IMR-90 (cell line): ENCODE measurements at regions not wholly inside any gene's neighbourhood (a gene's known extent, or its start where the extent isn't known, plus 50 kb on each side); places are given as distances from the start of the nearest gene placed in this dataset.
"Not testable (repeated sequence)": the region's sequence is repeated elsewhere in the genome, so short reads cannot be mapped to it uniquely, and the experiment has no call there.

Experiments used
- ATAC-seq: fragments of 200-7000 bp; cut with Tn5 transposase; 2 replicates; pipeline ENCODE4 v1.9.1; 2020; ENCODE audit warnings: low read depth, mild to moderate bottlenecking, moderate library complexity
- BruUV-seq: library from RNA; stranded (reverse); fragments of 400-500 nt; replicated peaks from 2 replicates; lab custom pipeline; 2021; lab: Mats Ljungman, UMichigan
- CTCF ChIA-PET: fragments of 300-600 bp; formaldehyde crosslinking; extraction: SDS; loops from one replicate; lab custom pipeline; 2021; ENCODE audit warnings: antibody characterized with exemption; lab: Yijun Ruan, JAX
- POLR2A ChIA-PET: fragments of 300-600 bp; sonication (Branson Sonifier 250); formaldehyde crosslinking; loops from one replicate; lab custom pipeline; 2022; ENCODE audit warnings: antibody characterized with exemption; ENCODE audit not compliant: unreplicated experiment; lab: Charles Lee
- DNase-seq: peaks from one replicate; pipeline ENCODE4 v3.0.0; 2013
- H2AFZ ChIP-seq: replicated peaks from 2 replicates; pipeline ENCODE3; 2013; ENCODE audit warnings: low read length, mild to moderate bottlenecking; ENCODE audit not compliant: poor library complexity
- H2AK5ac ChIP-seq: 2 replicates; pipeline ENCODE4 v1.6.1; 2013; ENCODE audit warnings: low read depth, low read length, inconsistent platforms
- H2AK9ac ChIP-seq: replicated peaks from 2 replicates; pipeline ENCODE3; 2013; ENCODE audit warnings: mild to moderate bottlenecking, low read depth, low read length, moderate library complexity; ENCODE audit not compliant: poor library complexity
- H2BK120ac ChIP-seq: 2 replicates; pipeline ENCODE4 v1.6.1; 2013; ENCODE audit warnings: low read depth, low read length, inconsistent platforms
- H2BK15ac ChIP-seq: 3 replicates; pipeline ENCODE4 v1.6.1; 2013; ENCODE audit warnings: low read depth, low read length, inconsistent platforms
- H2BK20ac ChIP-seq: 2 replicates; pipeline ENCODE4 v1.6.1; 2013; ENCODE audit warnings: low read depth, mild to moderate bottlenecking, inconsistent platforms, low read length, moderate library complexity
- H2BK5ac ChIP-seq: 2 replicates; pipeline ENCODE4 v1.6.1; 2013; ENCODE audit warnings: mild to moderate bottlenecking, low read depth, low read length, inconsistent platforms; ENCODE audit not compliant: poor library complexity, severe bottlenecking
- H3K14ac ChIP-seq: replicated peaks from 2 replicates; pipeline ENCODE4 v1.6.1; 2013; ENCODE audit warnings: low read depth, low read length, inconsistent platforms
- H3K18ac ChIP-seq: 2 replicates; pipeline ENCODE4 v1.6.1; 2013; ENCODE audit warnings: low read depth, low read length, control low read depth
- H3K23ac ChIP-seq: 2 replicates; pipeline ENCODE4 v1.6.1; 2013; ENCODE audit warnings: low read depth, low read length, inconsistent platforms
- H3K27ac ChIP-seq: 2 replicates; pipeline ENCODE4 v1.5.1; 2013; ENCODE audit warnings: mild to moderate bottlenecking, control low read depth, low read length; ENCODE audit not compliant: insufficient read depth
- H3K27me3 ChIP-seq: 2 replicates; pipeline ENCODE4 v1.6.1; 2013; ENCODE audit warnings: low read length; ENCODE audit not compliant: control insufficient read depth, insufficient read depth
- H3K36me3 ChIP-seq: 2 replicates; pipeline ENCODE4 v1.6.1; 2013; ENCODE audit warnings: low read length, mixed read lengths; ENCODE audit not compliant: control insufficient read depth, insufficient read depth
- H3K4ac ChIP-seq: 2 replicates; pipeline ENCODE4 v1.6.1; 2013; ENCODE audit warnings: low read depth, low read length, inconsistent platforms
- H3K4me1 ChIP-seq: 2 replicates; pipeline ENCODE4 v1.6.1; 2013; ENCODE audit warnings: low read length, mixed read lengths; ENCODE audit not compliant: control insufficient read depth, insufficient read depth
- H3K4me2 ChIP-seq: 2 replicates; pipeline ENCODE4 v1.6.1; 2013; ENCODE audit warnings: low read depth, mild to moderate bottlenecking, control low read depth, low read length, moderate library complexity
- H3K4me3 ChIP-seq: 2 replicates; pipeline ENCODE4 v1.5.1; 2013; ENCODE audit warnings: low read depth, mild to moderate bottlenecking, control low read depth, low read length, moderate library complexity; ENCODE audit not compliant: insufficient read depth
- H3K56ac ChIP-seq: 2 replicates; pipeline ENCODE4 v1.6.1; 2013; ENCODE audit warnings: low read length, inconsistent platforms; ENCODE audit not compliant: insufficient read depth; ENCODE audit errors: extremely low read depth
- H3K79me1 ChIP-seq, 2 experiments: 2 replicates each; pipeline ENCODE4 v1.6.1; 2013; ENCODE audit warnings: low read length in 2 of 2, inconsistent platforms in 1 of 2, low read depth in 1 of 2
- H3K9ac ChIP-seq: 2 replicates; pipeline ENCODE4 v1.6.1; 2013; ENCODE audit warnings: low read depth, low read length, control low read depth
- H3K9me1 ChIP-seq: 2 replicates; pipeline ENCODE4 v1.6.1; 2013; ENCODE audit warnings: low read length, inconsistent platforms; ENCODE audit not compliant: insufficient read depth
- H3K9me3 ChIP-seq: 2 replicates; pipeline ENCODE4 v1.6.1; 2013; ENCODE audit warnings: low read length; ENCODE audit not compliant: control insufficient read depth, insufficient read depth
- H4K20me1 ChIP-seq: 2 replicates; pipeline ENCODE4 v1.6.1; 2013; ENCODE audit warnings: low read length, inconsistent platforms; ENCODE audit not compliant: insufficient read depth
- H4K5ac ChIP-seq: 2 replicates; pipeline ENCODE4 v1.6.1; 2013; ENCODE audit warnings: mild to moderate bottlenecking, low read depth, low read length, control low read depth
- H4K8ac ChIP-seq, 2 experiments: 2 replicates each; pipeline ENCODE4 v1.6.1; 2013; ENCODE audit warnings: low read depth in 2 of 2, low read length in 2 of 2, control low read depth in 1 of 2, inconsistent platforms in 1 of 2
- H4K91ac ChIP-seq: 2 replicates; pipeline ENCODE4 v1.6.1; 2013; ENCODE audit warnings: low read depth, low read length, inconsistent platforms; ENCODE audit not compliant: insufficient read depth
- SMC3 ChIP-seq: fragments of 150-350 bp; IDR thresholded peaks from 2 replicates; pipeline ENCODE4 v1.6.1; 2016; ENCODE audit warnings: low read depth, mild to moderate bottlenecking, antibody characterized with exemption, low read length, moderate library complexity
- WGBS, 2 experiments: methylation state at CpG; one replicate each; pipeline versions ENCODE4 v1.1.5 to v1.1.7; 2013; ENCODE audit warnings: missing lambda C conversion rate in 2 of 2; ENCODE audit not compliant: insufficient read length in 1 of 2; ENCODE audit errors: extremely low coverage in 2 of 2; 5-methylcytosine and 5-hydroxymethylcytosine counted together
- dilution Hi-C: fragments of 300-500 bp; cut with HindIII; formaldehyde crosslinking; loops from one replicate; pipeline ENCODE4 v1.14.3; 2018; ENCODE audit warnings: low sequenced_read_pairs; ENCODE audit not compliant: unreplicated experiment
- in situ Hi-C: fragments of 300-500 bp; cut with MboI; formaldehyde crosslinking; loops from 3 replicates; pipeline ENCODE4 v1.14.3; 2019; ENCODE audit warnings: low sequenced_read_pairs, inconsistent platforms, mixed read lengths
- intact Hi-C: fragments of 100-400 bp; cut with micrococcal nuclease; formaldehyde crosslinking; loops from 2 replicates; pipeline ENCODE4 v1.10.0; 2022

DNA sequence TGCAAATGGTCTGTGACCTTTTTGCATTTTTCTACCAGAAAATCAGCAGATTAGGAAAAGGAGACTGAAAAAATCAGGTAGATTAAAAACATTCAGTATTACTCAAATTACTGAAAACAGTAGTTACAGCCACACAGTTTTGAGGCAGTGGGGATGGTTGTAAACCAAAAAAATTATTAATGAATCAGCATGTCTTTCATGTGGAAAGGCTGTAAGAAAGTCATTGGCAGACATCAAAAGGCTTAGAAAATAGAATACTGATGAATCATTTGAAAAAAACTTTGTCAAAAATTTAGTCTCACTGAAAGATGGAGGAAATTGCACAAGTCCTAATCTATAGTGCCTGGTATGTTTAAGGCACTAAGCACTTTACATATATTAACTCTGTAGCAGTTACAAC is 133.9 kb upstream of the GCFC2 start:
- Histone ChIP-seq H2BK5ac (no peak overlapping the region), H2AK5ac (no peak overlapping the region), H3K14ac (no peak overlapping the region), H3K9me1 (no peaks in the 10 kb centered on the region), H3K4me1 (no peaks in the 10 kb centered on the region), H3K9me3 (no peaks in the 10 kb centered on the region), H2AK9ac (no peak overlapping the region), H3K9ac (no peak overlapping the region), H3K23ac (no peak overlapping the region), H4K8ac (no peak overlapping the region), H3K4me2 (no peak overlapping the region), H2BK15ac (no peak overlapping the region), H3K79me1 (no peaks in the 10 kb centered on the region), H2AFZ (no peak overlapping the region), H2BK120ac (no peak overlapping the region), H4K20me1 (no peaks in the 10 kb centered on the region), H3K56ac (no peak overlapping the region), H3K18ac (no peak overlapping the region), H4K5ac (no peak overlapping the region), H4K91ac (no peak overlapping the region), H3K4me3 (no peak overlapping the region), H3K27ac (no peak overlapping the region), H2BK20ac (no peak overlapping the region), H3K27me3 (no peaks in the 10 kb centered on the region), H3K36me3 (no peaks in the 10 kb centered on the region), H3K4ac (no peak overlapping the region)
- in situ Hi-C loops (no loop called here), dilution Hi-C loops (no loop called here), intact Hi-C loops (no loop called here)
- ATAC-seq: no peak
- no TSS peak for BruUV-seq
- POLR2A ChIA-PET: no interaction called here
- CTCF ChIA-PET: no interaction called here
- no peak for DNase-seq
- TF ChIP-seq SMC3: no peak

DNA sequence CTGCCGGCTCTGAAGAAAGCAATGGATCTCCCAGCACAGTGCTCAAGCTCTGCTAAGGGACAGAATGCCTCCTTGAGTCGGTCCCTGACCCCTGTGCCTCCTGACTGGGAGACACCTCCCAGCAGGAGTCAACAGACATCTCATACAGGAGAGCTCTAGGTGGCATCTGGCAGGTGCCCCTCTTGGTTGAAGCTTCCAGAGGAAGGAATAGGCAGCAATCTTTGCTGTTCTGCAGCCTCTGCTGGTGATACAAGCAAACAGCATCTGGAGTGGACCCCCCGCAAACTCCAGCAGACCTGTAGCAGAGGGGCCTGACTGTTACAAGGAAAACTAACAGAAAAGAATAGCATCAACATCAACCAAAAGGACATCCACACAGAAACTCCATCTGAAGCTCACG is 123.9 kb upstream of the GCFC2 start:
- CTCF ChIA-PET, in situ Hi-C loops, H3K4me3 ChIP-seq: not testable (repeated sequence)

More for the DNA sequence above, 123.9 kb upstream of the GCFC2 start:
- H3K4ac ChIP-seq, H3K4me2 ChIP-seq, H2BK120ac ChIP-seq, H3K9me3 ChIP-seq, H2AFZ ChIP-seq, DNase-seq, H3K18ac ChIP-seq, H3K9ac ChIP-seq, BruUV-seq, H2BK15ac ChIP-seq, H3K9me1 ChIP-seq, H2BK20ac ChIP-seq, H2AK5ac ChIP-seq, H4K8ac ChIP-seq, H3K4me1 ChIP-seq, H3K14ac ChIP-seq, H3K27me3 ChIP-seq, H2AK9ac ChIP-seq, POLR2A ChIA-PET, H3K23ac ChIP-seq, dilution Hi-C loops, ATAC-seq, H3K79me1 ChIP-seq, H4K20me1 ChIP-seq, H3K27ac ChIP-seq, H3K36me3 ChIP-seq, intact Hi-C loops, H2BK5ac ChIP-seq, H4K5ac ChIP-seq, H3K56ac ChIP-seq, H4K91ac ChIP-seq: not testable (repeated sequence)
- no CpG with 5 or more reads among the region's 4 CpGs for WGBS, 2 experiments
